Ascending aorta (tissue), 2 donors: ENCODE measurements at regions not wholly inside any gene's neighbourhood (a gene's known extent, or its start where the extent isn't known, plus 50 kb on each side); places are given as distances from the start of the nearest gene placed in this dataset.

ENCODE experiments used
- DNase-seq, 2 donors: peaks; one replicate each; pipeline ENCODE4 v3.0.0-alpha.2; 2019; ENCODE audit warnings: low spot score in 2 of 2
- H3K27ac ChIP-seq, 2 donors: fragments of 200-600 bp; sonication (generic); one replicate each; pipeline ENCODE4 v1.5.1; 2016 to 2017; ENCODE audit warnings: mild to moderate bottlenecking in 1 of 2
- H3K27me3 ChIP-seq: fragments of 200-600 bp; sonication (generic); one replicate; pipeline ENCODE4 v1.5.1; 2017
- H3K36me3 ChIP-seq, 2 donors: fragments of 200-600 bp; sonication (generic); one replicate each; pipeline ENCODE4 v1.5.1; 2016
- H3K4me1 ChIP-seq, 2 donors: fragments of 200-600 bp; sonication (generic); one replicate each; pipeline ENCODE4 v1.5.1; 2016 to 2017; ENCODE audit warnings: mild to moderate bottlenecking in 1 of 2
- H3K4me3 ChIP-seq, 2 donors: fragments of 200-600 bp; sonication (generic); one replicate each; pipeline ENCODE4 v1.5.1; 2016 to 2017; ENCODE audit warnings: mild to moderate bottlenecking in 1 of 2
- H3K9me3 ChIP-seq, 2 donors: fragments of 200-600 bp; sonication (generic); one replicate each; pipeline ENCODE4 v1.5.1; 2016
- intact Hi-C: fragments of 100-400 bp; cut with DNase I; formaldehyde crosslinking; loops from one replicate; pipeline ENCODE4 v1.15.1; 2023
- TF ChIP-seq, protein P1 (sequence below), 3 experiments: fragments of 200-600 bp in 2 of 3; fragments of 450-650 bp in 1 of 3; sonication (generic) in 2 of 3; IDR thresholded peaks; one replicate each; pipeline ENCODE4 v1.5.1; 2016 to 2019; ENCODE audit warnings: antibody characterized with exemption in 3 of 3, mild to moderate bottlenecking in 1 of 3, moderate library complexity in 1 of 3

DNA sequence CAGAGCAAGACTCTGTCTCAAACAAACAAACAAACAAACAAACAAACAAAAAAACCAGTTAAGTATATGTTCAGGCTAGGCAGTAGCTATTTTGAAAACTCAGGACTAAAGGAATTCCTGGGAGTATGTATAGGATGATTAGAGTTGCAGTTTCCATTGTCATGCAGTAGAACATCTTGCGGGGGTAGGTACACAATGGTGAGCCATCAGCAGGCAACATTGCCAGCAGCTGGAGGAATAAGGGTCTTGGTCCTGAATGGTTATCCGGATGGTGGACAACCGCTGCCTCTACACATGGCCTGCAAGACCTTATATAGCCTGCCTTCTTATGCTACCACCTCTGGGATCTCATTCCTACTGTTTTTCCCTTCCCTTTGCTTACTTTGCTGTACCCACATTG, 297.5 kb downstream of the SOX4 start:
- Histone ChIP-seq H3K36me3 (no peaks in the 10 kb centered on the region), H3K4me3 (no peak overlapping the region), H3K27me3 (no peaks in the 10 kb centered on the region), H3K27ac (no peak overlapping the region), H3K9me3 (no peaks in the 10 kb centered on the region), H3K4me1 (peaks cover 8 to 18% of the 10 kb centered on the region in 2 donors)
- TF ChIP-seq, protein P1, sequence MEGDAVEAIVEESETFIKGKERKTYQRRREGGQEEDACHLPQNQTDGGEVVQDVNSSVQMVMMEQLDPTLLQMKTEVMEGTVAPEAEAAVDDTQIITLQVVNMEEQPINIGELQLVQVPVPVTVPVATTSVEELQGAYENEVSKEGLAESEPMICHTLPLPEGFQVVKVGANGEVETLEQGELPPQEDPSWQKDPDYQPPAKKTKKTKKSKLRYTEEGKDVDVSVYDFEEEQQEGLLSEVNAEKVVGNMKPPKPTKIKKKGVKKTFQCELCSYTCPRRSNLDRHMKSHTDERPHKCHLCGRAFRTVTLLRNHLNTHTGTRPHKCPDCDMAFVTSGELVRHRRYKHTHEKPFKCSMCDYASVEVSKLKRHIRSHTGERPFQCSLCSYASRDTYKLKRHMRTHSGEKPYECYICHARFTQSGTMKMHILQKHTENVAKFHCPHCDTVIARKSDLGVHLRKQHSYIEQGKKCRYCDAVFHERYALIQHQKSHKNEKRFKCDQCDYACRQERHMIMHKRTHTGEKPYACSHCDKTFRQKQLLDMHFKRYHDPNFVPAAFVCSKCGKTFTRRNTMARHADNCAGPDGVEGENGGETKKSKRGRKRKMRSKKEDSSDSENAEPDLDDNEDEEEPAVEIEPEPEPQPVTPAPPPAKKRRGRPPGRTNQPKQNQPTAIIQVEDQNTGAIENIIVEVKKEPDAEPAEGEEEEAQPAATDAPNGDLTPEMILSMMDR (IDR thresholded peaks at IDR 0.05) = no peak
- intact Hi-C loops = no loop called here
- DNase-seq = no peak

DNA sequence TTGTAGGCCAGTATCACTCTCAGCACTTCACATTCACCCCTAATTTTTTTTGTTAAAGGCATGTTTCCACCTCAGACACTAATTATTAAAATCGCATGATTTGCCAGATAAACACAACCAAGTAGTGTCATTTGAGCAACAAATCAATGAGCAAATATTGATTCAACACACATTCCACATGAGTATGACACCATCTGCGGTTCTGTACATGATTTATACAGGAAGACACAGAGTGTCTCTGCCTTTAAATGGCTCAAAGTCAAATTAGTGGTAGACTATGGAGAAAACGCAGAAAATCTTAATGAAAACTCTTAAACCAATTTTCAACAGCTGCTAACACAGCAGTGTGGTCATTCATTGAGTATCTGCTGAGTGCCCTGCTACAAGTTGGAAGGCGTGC, 300.2 kb downstream of the SOX4 start:
- TF ChIP-seq, protein P1 (IDR thresholded peaks at IDR 0.05) = no peak
- Histone ChIP-seq H3K4me1 (peaks cover 0 to 2% of the 10 kb centered on the region in 2 donors), H3K9me3 (no peaks in the 10 kb centered on the region), H3K27me3 (no peaks in the 10 kb centered on the region), H3K27ac (no peak overlapping the region), H3K4me3 (no peak overlapping the region), H3K36me3 (no peaks in the 10 kb centered on the region)
- intact Hi-C loops = no loop called here
- no peak for DNase-seq

DNA sequence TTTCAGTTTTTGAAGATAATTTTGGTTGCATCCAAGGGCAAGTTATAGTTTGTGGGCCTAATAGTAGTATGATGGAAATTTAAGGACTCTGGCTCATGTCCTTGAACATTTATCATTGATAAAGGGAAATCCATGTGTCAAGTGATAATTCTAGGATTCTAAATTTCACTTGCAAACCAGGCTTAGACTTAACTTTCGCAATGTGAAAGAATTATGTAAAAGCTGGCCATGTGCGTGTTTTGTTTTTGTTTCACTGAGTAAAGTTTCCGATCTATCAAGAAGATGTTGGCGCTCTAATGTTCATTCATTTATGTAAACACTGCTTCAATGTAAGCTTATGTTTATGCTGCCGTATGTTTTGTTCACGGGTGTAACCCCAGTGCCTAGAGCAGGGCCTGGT, 302.0 kb downstream of the SOX4 start:
- TF ChIP-seq, protein P1 (IDR thresholded peaks at IDR 0.05) = no peak
- Histone ChIP-seq H3K36me3 (no peaks in the 10 kb centered on the region), H3K4me3 (no peak overlapping the region), H3K9me3 (no peaks in the 10 kb centered on the region), H3K4me1 (peaks cover 0 to 2% of the 10 kb centered on the region in 2 donors), H3K27me3 (no peaks in the 10 kb centered on the region), H3K27ac (no peak overlapping the region)
- no peak for DNase-seq
- intact Hi-C loops = no loop called here

DNA sequence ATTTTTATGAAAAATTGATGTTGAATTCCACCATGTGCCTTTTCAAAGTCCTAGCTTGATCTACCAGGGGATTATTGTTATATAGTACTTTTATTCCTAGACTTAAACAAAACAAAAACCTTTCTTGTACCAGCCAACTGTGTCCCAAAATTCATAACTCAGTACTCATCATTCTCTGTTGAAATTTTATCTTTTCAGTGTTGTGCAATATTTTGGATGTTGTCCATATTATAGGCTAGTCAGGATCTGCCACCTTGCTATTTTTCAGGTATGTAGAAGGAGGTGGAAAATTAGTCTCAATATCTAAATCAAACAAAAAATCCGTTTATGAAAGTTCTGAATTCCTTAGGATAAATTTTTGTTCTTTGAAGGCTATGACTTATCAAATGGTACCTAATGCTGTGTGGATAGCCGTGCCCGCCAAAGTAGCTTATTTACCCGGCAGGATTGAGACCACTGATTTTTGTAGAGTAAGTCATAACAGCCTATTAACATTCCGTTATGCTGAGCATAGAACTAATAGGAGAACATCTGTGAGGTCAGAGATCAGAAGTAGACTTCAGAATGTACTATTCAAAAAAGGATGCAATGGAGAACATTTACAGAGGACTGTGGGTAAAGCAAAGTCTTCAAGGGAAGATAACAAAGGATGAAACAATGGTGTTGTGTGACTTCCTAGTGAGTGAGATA, 304.7 kb downstream of the SOX4 start:
- intact Hi-C loops = no loop called here
- no peaks in the 10 kb centered on the region for H3K27me3 ChIP-seq
- no peak for DNase-seq
- H3K27ac ChIP-seq = no peak overlapping the region
- H3K4me3 ChIP-seq = no peak overlapping the region
- no peaks in the 10 kb centered on the region for H3K36me3 ChIP-seq
- TF ChIP-seq, protein P1 (IDR thresholded peaks at IDR 0.05) = no peak
- peaks cover 0 to 7% of the 10 kb centered on the region in 2 donors for H3K4me1 ChIP-seq
- H3K9me3 ChIP-seq = no peaks in the 10 kb centered on the region

DNA sequence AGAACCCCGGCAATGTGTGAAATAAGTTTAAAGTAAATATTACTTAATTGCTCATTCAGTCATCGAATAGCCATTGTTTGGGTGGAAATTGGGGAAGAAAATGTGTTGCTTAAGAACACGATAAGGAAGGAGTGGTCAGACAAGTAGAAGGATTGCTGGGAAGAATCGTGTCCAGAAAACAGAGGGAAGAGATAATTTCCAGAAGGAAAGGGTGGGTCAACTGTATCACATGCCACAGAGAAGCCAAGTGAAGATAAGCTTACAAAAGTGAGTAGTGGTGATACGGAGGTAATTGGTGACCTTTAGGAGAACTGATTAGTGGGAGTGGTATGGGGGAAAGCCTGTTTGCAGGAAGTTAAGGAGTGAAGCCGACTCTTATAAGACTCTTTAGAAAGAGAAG, 306.2 kb downstream of the SOX4 start:
- Histone ChIP-seq H3K36me3 (no peaks in the 10 kb centered on the region), H3K27me3 (no peaks in the 10 kb centered on the region), H3K4me1 (peaks cover 0 to 7% of the 10 kb centered on the region in 2 donors), H3K4me3 (no peak overlapping the region), H3K9me3 (no peaks in the 10 kb centered on the region), H3K27ac (no peak overlapping the region)
- TF ChIP-seq, protein P1 (IDR thresholded peaks at IDR 0.05) = no peak
- no peak for DNase-seq
- intact Hi-C loops = no loop called here

DNA sequence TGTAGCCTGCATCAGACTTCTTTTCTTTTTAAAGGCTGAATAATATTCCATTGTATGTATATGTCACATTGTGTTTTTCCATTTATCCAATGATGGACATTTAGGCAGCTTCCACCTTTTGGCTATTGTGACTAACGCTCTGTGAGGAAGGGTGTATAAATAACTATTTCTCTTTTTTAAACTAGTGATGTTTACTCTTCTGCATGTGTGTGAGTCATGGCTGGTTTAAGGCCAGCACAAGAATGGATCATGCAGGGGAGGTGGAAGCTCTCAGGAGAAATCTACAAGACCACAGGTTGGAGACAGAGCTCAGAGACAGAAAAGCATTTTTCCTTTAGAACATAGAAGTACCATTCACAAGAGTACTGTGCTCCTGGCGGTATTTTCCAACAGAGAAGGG, 307.2 kb downstream of the SOX4 start:
- Histone ChIP-seq H3K4me1 (peaks cover 0 to 7% of the 10 kb centered on the region in 2 donors), H3K9me3 (no peaks in the 10 kb centered on the region), H3K27ac (peak overlapping the region in 1 of 2 donors; percentile 50), H3K27me3 (no peaks in the 10 kb centered on the region), H3K4me3 (no peak overlapping the region), H3K36me3 (no peaks in the 10 kb centered on the region)
- DNase-seq = no peak
- TF ChIP-seq, protein P1 (IDR thresholded peaks at IDR 0.05) = no peak
- intact Hi-C loops = no loop called here
